ENCODE measurements at regions not wholly inside any gene's neighbourhood (a gene's known extent, or its start where the extent isn't known, plus 50 kb on each side); places are given as distances from the start of the nearest gene placed in this dataset.
"Not testable (repeated sequence)": the region's sequence is repeated elsewhere in the genome, so short reads cannot be mapped to it uniquely, and the experiment has no call there.

- DNase-seq (ENCODE audit: low read depth): peak; percentile 26
These were observed 105.4 kb upstream of the ANKRD28 start for GRCh38 chr3:15903164-15903563.

GRCh38 chr3:15903759-15904720 lies 106.3 kb upstream of the ANKRD28 start:
- DNase-seq (ENCODE audit: low read depth): peak; percentile 27

- DNase-seq (ENCODE audit: low read depth): no peak
These were observed 107.3 kb upstream of the ANKRD28 start for GRCh38 chr3:15905041-15905440.

GRCh38 chr3:15907403-15907802 lies 109.6 kb upstream of the ANKRD28 start:
- DNase-seq (ENCODE audit: low read depth): not testable (repeated sequence)

- no peak for DNase-seq (ENCODE audit: low read depth)
These were observed 121.2 kb upstream of the ANKRD28 start for GRCh38 chr3:15918988-15919387.

GRCh38 chr3:15919971-15920370 lies 122.2 kb upstream of the ANKRD28 start:
- no peak for DNase-seq (ENCODE audit: low read depth)

GRCh38 chr3:15923640-15924405 lies 126.0 kb upstream of the ANKRD28 start:
- no peak for DNase-seq (ENCODE audit: low read depth)

GRCh38 chr3:15924914-15925313 lies 127.1 kb upstream of the ANKRD28 start:
- no peak for DNase-seq (ENCODE audit: low read depth)

GRCh38 chr3:15926871-15927270 lies 129.1 kb upstream of the ANKRD28 start:
- DNase-seq (ENCODE audit: low read depth): no peak

GRCh38 chr3:15927969-15928368 lies 130.2 kb upstream of the ANKRD28 start:
- no peak for DNase-seq (ENCODE audit: low read depth)

GRCh38 chr3:15929944-15930571 lies 132.3 kb upstream of the ANKRD28 start:
- DNase-seq (ENCODE audit: low read depth): no peak

GRCh38 chr3:15932348-15933300 lies 134.8 kb upstream of the ANKRD28 start:
- DNase-seq (ENCODE audit: low read depth): no peak

- DNase-seq (ENCODE audit: low read depth): no peak
These were observed 135.8 kb upstream of the ANKRD28 start for GRCh38 chr3:15933439-15934139.

GRCh38 chr3:15934389-15935195 lies 136.8 kb upstream of the ANKRD28 start:
- no peak for DNase-seq (ENCODE audit: low read depth)

GRCh38 chr3:15936312-15936711 lies 138.5 kb upstream of the ANKRD28 start:
- peak; percentile 47 for DNase-seq (ENCODE audit: low read depth)

- no peak for DNase-seq (ENCODE audit: low read depth)
These were observed 142.9 kb upstream of the ANKRD28 start for GRCh38 chr3:15940641-15941040.

GRCh38 chr3:15941457-15941856 lies 143.7 kb upstream of the ANKRD28 start:
- not testable (repeated sequence) for DNase-seq (ENCODE audit: low read depth)

- DNase-seq (ENCODE audit: low read depth): no peak
These were observed 144.2 kb upstream of the ANKRD28 start for GRCh38 chr3:15941958-15942357.

GRCh38 chr3:15942462-15942861 lies 144.7 kb upstream of the ANKRD28 start:
- DNase-seq (ENCODE audit: low read depth): peak; percentile 55
